IgD-negative memory B cell (primary cell): ENCODE measurements at regions not wholly inside any gene's neighbourhood (a gene's known extent, or its start where the extent isn't known, plus 50 kb on each side); places are given as distances from the start of the nearest gene placed in this dataset.
"Not testable (repeated sequence)": the region's sequence is repeated elsewhere in the genome, so short reads cannot be mapped to it uniquely, and the experiment has no call there.

ENCODE experiments used
- H3K27ac Mint-ChIP-seq, 3 donors: one replicate each; pipeline ENCODE4 v1.8.0; 2020 to 2022; ENCODE audit warnings: mild to moderate bottlenecking in 3 of 3, mixed read lengths in 3 of 3, moderate library complexity in 1 of 3
- H3K27me3 Mint-ChIP-seq: one replicate; pipeline ENCODE4 v1.8.0; 2021; ENCODE audit warnings: mixed read lengths
- H3K36me3 Mint-ChIP-seq: one replicate; pipeline ENCODE4 v1.8.0; 2020; ENCODE audit warnings: mild to moderate bottlenecking, mixed read lengths
- H3K4me1 Mint-ChIP-seq, 3 donors: one replicate each; pipeline ENCODE4 v1.8.0; 2020 to 2022; ENCODE audit warnings: mixed read lengths in 3 of 3, mild to moderate bottlenecking in 1 of 3
- H3K4me3 Mint-ChIP-seq, 4 donors: one replicate each; pipeline ENCODE4 v1.8.0; 2020 to 2022; ENCODE audit warnings: mild to moderate bottlenecking in 4 of 4, mixed read lengths in 4 of 4, moderate library complexity in 3 of 4
- H3K9me3 Mint-ChIP-seq, 3 donors: one replicate each; pipeline ENCODE4 v1.8.0; 2020 to 2021; ENCODE audit warnings: mixed read lengths in 3 of 3, mild to moderate bottlenecking in 1 of 3

DNA sequence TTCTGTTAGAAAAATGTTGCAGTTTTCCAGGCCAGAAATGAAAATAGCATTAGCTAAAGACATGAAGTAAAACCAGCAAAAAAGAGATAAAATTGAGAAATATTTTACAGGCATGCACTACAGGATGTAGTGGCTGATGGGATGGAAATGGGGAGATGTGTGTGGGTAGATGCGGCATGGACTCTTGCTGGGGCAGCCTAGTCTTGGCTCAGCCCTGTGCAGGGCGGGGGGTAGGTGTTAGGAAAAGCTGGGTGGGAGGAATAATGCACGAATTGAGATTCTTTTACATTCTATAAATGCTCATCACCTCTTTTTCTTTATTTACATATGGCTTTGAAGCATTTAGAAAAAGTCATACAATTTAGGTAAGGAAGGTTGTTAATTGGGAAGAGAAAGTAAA is 334.2 kb downstream of the NUP35 start:
- Mint-ChIP-seq H3K36me3 (peaks cover 4% of the 10 kb centered on the region), H3K4me3 (no peak overlapping the region), H3K27me3 (no peaks in the 10 kb centered on the region), H3K27ac (no peak overlapping the region), H3K4me1 (no peaks in the 10 kb centered on the region), H3K9me3 (peaks cover 2 to 7% (median 5%) of the 10 kb centered on the region in 3 donors)

DNA sequence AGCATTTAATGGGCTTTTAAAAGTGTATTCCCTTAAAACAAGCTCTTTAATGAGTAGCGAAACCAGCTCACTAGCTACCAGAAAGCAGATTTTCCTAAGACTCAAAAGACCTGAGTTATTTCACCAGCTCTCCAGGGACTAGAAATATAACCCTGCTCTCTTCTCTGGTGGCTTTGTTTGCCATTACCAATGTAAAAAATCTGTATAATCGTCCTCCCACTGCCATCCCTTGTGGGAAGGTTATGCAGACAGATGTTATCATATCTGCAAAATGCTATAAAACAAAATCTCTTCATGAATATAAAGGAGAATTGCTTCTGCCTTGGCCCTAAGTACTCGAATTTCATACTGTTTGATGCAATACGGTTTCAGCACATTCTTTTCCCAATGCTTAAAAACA is 335.2 kb downstream of the NUP35 start:
- H3K27me3 Mint-ChIP-seq, result no peaks in the 10 kb centered on the region
- no peaks in the 10 kb centered on the region for H3K4me1 Mint-ChIP-seq

DNA sequence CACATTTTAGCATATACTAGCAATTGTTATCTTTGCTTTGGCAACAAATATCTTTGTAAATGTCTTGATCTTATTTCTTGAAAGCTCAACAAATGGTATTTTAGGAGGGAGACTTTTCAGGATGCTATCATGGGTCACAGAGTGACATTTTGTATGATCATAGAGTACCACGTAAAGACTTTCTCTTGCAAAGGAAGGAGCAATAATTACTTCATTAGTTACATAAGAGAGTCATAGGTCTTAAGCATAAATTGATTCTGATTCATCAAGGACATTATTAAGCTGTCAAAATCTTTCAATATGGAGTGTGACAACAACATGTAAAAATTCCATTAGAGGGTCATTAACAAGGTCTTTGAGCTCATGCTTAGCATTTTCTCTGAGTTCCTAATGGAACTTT is 339.6 kb downstream of the NUP35 start:
- H3K4me1 Mint-ChIP-seq, result no peaks in the 10 kb centered on the region
- H3K27ac Mint-ChIP-seq, result no peak overlapping the region
- H3K36me3 Mint-ChIP-seq, result no peaks in the 10 kb centered on the region
- peaks cover 0 to 5% (median 4%) of the 10 kb centered on the region in 3 donors for H3K9me3 Mint-ChIP-seq
- no peaks in the 10 kb centered on the region for H3K27me3 Mint-ChIP-seq
- no peak overlapping the region for H3K4me3 Mint-ChIP-seq

More for the DNA sequence above, 335.2 kb downstream of the NUP35 start:
- Mint-ChIP-seq H3K9me3 (peaks cover 0 to 7% (median 5%) of the 10 kb centered on the region in 3 donors), H3K36me3 (peaks cover 4% of the 10 kb centered on the region), H3K4me3 (no peak overlapping the region), H3K27ac (no peak overlapping the region)

DNA sequence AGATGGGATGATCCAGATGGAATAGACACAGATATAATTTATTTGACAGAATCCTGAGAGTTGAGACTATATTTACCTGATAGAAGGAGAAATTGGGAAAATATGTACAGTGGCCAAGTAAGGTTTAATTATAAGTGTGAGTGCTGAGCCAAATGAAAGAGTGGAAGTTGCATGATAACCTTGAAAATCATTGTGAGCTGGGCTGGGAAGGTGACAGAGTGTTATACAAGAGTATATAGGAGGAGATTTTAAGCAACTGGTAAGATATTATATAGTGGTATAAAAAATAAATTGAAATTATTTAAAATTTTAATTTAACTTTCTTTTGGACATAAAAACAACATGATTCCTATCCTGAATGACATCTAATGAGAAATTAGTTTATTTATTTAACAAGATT is 340.8 kb downstream of the NUP35 start:
- Mint-ChIP-seq H3K4me3 (no peak overlapping the region), H3K36me3 (no peaks in the 10 kb centered on the region), H3K27me3 (no peaks in the 10 kb centered on the region), H3K4me1 (no peaks in the 10 kb centered on the region), H3K9me3 (peaks cover 4 to 14% (median 4%) of the 10 kb centered on the region in 3 donors), H3K27ac (no peak overlapping the region)

DNA sequence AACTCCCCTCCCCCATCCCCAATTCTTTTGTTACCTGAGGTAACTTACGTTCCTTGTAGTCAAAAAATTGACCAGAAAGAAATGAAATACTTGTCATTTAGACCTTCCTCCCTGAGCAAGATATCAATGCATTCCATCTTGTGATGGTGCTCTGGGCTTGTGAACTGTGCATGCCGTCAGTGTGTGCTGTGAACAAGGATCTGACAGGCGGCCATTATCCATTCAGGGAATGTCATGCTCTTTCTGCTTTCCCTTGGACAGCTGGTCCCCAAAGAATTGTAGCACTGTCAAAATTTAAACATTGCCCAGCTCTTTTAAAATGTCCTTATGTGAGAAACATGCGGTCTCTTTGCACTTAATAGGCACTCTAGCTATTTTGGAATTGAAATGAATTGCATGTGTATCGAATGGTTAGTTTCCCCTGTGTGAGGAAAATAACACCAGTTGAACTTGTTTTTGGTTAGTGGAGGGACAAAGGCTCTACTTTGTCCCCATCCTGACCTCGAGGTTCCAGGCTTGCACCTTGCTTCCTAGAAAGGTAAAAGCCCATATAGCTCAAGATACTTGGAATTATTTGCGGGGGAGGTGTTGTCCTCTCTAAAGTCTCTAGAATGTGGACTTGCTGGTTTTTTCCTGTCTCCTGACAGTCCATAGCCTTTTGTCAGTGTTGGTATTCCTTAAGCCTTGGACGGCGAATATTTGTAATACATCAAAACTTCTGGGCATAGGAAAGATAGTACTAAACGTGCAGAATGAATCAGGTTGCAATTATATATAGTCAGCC is 350.9 kb downstream of the NUP35 start:
- H3K4me1 Mint-ChIP-seq, result no peaks in the 10 kb centered on the region
- peaks cover 2% of the 10 kb centered on the region for H3K36me3 Mint-ChIP-seq
- no peaks in the 10 kb centered on the region for H3K27me3 Mint-ChIP-seq
- peaks cover 2 to 4% (median 3%) of the 10 kb centered on the region in 3 donors for H3K9me3 Mint-ChIP-seq
- H3K27ac Mint-ChIP-seq, result no peak overlapping the region
- no peak overlapping the region for H3K4me3 Mint-ChIP-seq

DNA sequence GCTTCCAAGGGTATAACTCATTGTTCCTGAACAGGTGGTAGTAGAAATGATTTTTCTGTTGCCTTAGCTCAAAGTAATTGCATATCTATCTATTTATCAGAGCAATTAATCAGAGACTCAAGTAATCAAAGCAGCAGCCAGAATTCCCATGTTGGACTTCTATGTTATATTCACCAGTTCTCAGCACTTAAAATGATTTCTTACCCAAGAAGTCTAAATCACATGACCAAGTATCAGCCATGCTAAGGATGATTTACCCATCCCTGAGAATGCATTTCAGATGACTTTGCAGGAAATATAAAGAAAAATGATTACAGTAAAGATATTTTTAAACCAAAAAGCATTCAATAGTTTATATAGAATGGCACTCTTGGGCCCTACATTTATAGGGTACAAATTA is 352.2 kb downstream of the NUP35 start:
- no peak overlapping the region for H3K4me3 Mint-ChIP-seq
- peaks cover 2% of the 10 kb centered on the region for H3K36me3 Mint-ChIP-seq
- no peak overlapping the region for H3K27ac Mint-ChIP-seq
- no peaks in the 10 kb centered on the region for H3K27me3 Mint-ChIP-seq
- no peaks in the 10 kb centered on the region for H3K4me1 Mint-ChIP-seq
- H3K9me3 Mint-ChIP-seq, result peaks cover 0 to 7% (median 6%) of the 10 kb centered on the region in 3 donors

DNA sequence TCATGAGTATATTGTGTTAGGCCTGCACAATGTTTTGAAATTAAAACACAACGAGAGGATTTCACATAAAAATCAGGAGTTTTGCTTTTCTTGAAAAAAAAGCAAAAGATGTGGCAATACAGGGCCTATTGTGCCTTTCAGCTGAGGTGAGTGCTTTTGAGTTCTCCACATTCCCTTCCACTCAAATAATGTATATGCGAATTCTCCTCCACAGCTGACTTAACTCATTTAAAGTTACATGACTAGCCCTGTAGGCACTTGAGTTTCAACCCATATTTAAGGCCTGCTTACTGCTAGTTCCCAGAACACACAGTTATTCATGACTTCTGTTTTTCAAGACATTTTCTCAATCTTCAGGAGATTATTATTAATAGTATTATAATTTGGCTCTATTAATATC is 353.1 kb downstream of the NUP35 start:
- Mint-ChIP-seq H3K36me3 (peaks cover 2% of the 10 kb centered on the region), H3K27ac (no peak overlapping the region), H3K4me3 (no peak overlapping the region), H3K27me3 (no peaks in the 10 kb centered on the region), H3K9me3 (peaks cover 2 to 8% (median 6%) of the 10 kb centered on the region in 3 donors), H3K4me1 (no peaks in the 10 kb centered on the region)

DNA sequence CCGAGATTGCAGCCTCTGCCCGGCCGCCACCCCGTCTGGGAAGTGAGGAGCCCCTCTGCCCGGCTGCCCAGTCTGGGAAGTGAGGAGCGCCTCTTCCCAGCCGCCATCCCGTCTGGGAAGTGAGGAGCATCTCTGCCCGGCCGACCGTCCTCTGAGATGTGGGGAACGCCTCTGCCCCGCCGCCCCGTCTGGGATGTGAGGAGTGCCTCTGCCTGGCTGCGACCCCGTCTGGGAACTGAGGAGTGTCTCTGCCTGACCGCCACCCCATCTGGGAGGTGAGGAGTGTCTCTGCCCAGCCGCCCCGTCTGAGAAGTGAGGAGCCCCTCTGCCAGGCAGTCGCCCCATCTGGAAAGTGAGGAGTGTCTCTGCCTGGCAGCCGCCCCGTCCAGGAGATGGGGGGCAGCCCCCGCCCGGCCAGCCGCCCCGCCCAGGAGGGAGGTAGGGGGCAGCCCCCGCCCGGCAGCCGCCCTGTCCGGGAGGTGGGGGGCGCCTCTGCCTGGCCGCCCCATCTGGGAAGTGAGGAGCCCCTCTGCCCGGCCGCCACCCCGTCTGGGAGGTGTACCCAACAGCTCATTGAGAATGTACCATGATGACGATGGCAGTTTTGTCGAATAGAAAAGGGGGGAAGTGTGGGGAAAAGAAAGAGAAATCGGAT is 354.8 kb downstream of the NUP35 start:
- not testable (repeated sequence) for H3K36me3 Mint-ChIP-seq, H3K4me1 Mint-ChIP-seq, H3K27me3 Mint-ChIP-seq, H3K4me3 Mint-ChIP-seq, H3K27ac Mint-ChIP-seq
- peaks cover 5 to 12% (median 8%) of the 10 kb centered on the region in 3 donors for H3K9me3 Mint-ChIP-seq

DNA sequence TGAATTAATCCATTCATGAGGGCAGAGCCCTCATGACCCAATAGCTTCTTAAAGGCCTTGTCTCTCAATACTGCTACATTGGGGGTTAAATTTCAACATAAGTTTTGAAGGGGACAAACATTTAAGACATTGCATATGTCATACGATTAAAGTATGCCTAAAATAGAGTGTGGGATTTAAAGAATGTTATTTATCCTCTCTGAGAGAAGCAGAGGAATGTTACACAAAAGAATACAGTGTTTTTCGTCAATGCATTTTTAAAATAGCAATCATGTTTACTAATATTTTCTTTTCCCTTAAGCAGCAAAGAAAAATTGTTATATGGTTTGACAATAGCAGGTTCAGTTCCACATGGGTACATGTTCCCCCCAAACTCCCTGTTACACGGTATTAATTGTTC is 363.1 kb downstream of the NUP35 start:
- Mint-ChIP-seq H3K27me3 (no peaks in the 10 kb centered on the region), H3K4me1 (no peaks in the 10 kb centered on the region), H3K27ac (no peak overlapping the region), H3K4me3 (no peak overlapping the region), H3K9me3 (peaks cover 2 to 4% (median 3%) of the 10 kb centered on the region in 3 donors), H3K36me3 (peaks cover 3% of the 10 kb centered on the region)

DNA sequence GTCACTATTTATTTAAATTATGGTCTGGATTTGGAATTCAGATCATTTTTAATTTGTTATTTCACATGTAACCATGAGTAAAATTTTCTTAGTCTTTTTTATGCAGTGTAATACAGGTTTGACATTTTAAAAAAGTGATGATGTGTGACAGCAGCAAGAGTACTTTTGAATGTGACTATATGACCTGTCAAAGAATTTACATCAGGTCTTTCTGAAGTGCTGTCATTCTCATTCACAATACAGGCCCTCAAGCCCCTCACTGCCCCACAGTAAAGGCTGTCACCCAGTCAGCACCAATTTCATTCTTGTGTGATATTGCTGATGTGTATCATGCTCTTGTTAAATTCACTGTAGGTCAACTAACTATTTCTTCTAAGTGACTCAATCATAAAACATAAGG is 364.2 kb downstream of the NUP35 start:
- H3K36me3 Mint-ChIP-seq, result peaks cover 2% of the 10 kb centered on the region
- H3K9me3 Mint-ChIP-seq, result peaks cover 0 to 4% (median 0%) of the 10 kb centered on the region in 3 donors
- H3K4me1 Mint-ChIP-seq, result no peaks in the 10 kb centered on the region
- H3K27ac Mint-ChIP-seq, result no peak overlapping the region
- H3K4me3 Mint-ChIP-seq, result no peak overlapping the region
- no peaks in the 10 kb centered on the region for H3K27me3 Mint-ChIP-seq

DNA sequence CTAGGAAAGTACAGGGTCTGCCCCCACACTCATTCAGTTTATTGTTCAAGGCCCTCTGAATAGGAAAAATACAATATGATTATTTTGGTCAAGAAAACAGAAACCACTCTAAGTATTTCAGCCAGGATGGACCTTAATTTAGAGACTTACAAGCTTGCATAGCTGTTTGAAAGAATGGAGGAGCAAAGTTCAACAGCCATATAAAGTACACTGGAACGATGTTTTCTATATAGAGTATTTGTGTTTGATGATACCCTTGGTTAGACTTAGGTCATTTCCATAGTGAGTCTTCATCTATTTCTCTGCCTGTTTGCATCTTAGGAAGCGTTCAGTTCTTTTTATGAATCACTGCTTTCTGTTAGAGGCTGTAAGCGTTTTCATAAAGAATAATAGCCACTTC is 366.2 kb downstream of the NUP35 start:
- Mint-ChIP-seq H3K9me3 (no peaks in the 10 kb centered on the region), H3K36me3 (peaks cover 2% of the 10 kb centered on the region), H3K27ac (no peak overlapping the region), H3K4me3 (no peak overlapping the region), H3K27me3 (no peaks in the 10 kb centered on the region), H3K4me1 (no peaks in the 10 kb centered on the region)

DNA sequence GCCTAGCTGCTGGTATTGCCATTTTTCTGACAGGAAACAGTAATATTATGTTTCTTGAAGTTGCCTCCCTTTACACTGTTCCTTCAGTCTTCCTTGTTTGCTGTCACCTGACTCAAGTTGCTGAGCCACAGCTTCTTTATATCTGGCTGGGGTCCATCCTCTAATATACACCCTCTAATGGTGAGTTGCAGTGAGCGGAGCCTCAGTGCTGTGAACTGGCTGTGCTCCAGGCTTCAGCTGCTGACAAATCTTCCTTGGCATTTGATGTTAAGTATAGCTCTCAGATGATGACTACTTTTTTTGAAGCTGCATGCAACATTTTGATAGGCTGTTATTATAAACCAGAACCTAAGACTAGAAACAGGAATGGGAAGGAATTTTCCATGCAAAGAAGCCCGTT is 366.7 kb downstream of the NUP35 start:
- Mint-ChIP-seq H3K27me3 (no peaks in the 10 kb centered on the region), H3K36me3 (peaks cover 2% of the 10 kb centered on the region), H3K4me1 (peaks cover 2 to 4% (median 3%) of the 10 kb centered on the region in 3 donors), H3K27ac (no peak overlapping the region), H3K9me3 (no peaks in the 10 kb centered on the region), H3K4me3 (no peak overlapping the region)

DNA sequence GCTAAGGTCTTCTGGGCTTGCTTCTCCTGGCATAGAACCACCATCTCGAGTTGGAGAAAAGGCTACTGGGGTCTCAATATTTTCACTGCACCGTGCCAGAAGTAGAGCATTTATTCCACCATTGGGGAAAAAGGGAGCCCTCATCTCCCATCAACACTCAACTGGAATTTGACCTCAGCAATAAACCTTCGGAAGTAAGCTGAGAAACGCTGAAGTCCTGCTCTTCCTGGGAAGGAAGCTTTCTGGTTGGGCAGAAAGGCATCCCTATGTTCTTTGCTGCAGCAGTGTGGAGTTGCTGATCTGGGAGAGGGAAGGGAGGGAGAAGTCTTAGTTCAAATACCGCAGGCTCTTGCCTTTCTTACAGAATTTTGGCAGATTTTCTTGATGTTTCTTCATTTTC is 368.8 kb downstream of the NUP35 start:
- Mint-ChIP-seq H3K27me3 (no peaks in the 10 kb centered on the region), H3K4me1 (peaks cover 8 to 18% (median 9%) of the 10 kb centered on the region in 3 donors), H3K36me3 (peaks cover 2% of the 10 kb centered on the region), H3K4me3 (peak overlapping the region in 1 of 4 donors; percentile 23), H3K9me3 (no peaks in the 10 kb centered on the region), H3K27ac (no peak overlapping the region)

DNA sequence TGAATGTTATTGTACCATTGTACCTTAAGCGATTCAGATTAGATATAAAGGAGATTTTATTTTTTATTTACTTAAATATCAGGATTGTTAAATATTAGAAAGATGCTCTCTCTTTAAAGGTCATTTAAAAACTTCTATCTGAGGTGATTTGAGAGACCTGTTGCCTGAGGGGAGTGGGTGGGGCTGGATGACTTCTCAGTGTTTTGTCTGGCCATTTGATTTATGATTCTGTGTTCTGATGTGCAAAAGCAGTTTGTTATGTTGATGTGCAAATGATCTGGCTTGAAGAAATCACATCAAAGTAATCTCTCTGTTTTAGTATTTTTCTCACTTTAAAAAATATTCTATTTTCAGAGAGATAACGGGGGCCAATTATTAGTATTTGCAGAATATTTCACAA is 370.8 kb downstream of the NUP35 start:
- no peaks in the 10 kb centered on the region for H3K9me3 Mint-ChIP-seq
- H3K4me3 Mint-ChIP-seq, result no peak overlapping the region
- peaks cover 8 to 20% (median 9%) of the 10 kb centered on the region in 3 donors for H3K4me1 Mint-ChIP-seq
- no peaks in the 10 kb centered on the region for H3K27me3 Mint-ChIP-seq
- H3K36me3 Mint-ChIP-seq, result peaks cover 2% of the 10 kb centered on the region
- no peak overlapping the region for H3K27ac Mint-ChIP-seq

DNA sequence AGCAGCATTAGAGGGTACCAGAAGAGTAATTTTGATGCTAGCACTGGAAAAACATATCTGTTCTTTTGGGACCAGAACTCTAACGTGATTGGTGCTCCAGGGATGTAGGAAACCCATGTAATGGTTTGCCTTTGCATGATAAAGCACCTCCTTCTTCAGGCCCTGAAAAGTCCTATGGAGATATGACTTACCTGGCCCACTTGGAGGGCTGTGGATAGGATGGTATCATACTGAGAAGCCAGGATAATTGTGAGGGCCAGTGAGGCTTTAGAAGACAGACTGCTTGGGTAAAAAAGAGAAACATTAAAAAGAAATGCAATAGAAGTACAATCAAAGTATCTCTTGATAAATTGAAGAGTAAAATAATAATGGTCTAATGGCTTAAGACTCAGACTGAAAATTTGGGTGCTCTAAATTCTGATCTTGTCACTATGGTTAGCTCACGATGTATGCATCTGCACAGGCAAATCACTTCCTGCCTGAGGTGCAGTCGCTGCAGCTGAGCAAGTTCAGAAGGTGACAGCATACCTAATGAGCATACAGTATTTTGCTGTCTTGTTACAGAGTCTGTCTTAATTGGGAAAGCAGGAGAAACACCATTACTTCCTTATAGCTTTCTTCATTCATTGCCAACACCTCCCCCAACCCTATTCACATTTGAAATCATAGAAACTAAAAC is 371.5 kb downstream of the NUP35 start:
- Mint-ChIP-seq H3K4me1 (peaks cover 8 to 20% (median 9%) of the 10 kb centered on the region in 3 donors), H3K4me3 (peak overlapping the region in 1 of 4 donors; percentile 29), H3K27me3 (no peaks in the 10 kb centered on the region), H3K36me3 (peaks cover 2% of the 10 kb centered on the region), H3K27ac (no peak overlapping the region), H3K9me3 (peaks cover 0 to 4% (median 0%) of the 10 kb centered on the region in 3 donors)
